ENCODE measurements at regions not wholly inside any gene's neighbourhood (a gene's known extent, or its start where the extent isn't known, plus 50 kb on each side); places are given as distances from the start of the nearest gene placed in this dataset.
"Not testable (repeated sequence)": the region's sequence is repeated elsewhere in the genome, so short reads cannot be mapped to it uniquely, and the experiment has no call there.

GRCh38 chr12:100046202-100046601 lies 61.5 kb upstream of the ANKS1B start:
- H2BK20ac ChIP-seq (ENCODE audit: low read length); H3K4me3 ChIP-seq (ENCODE audit: extremely low read depth in 1 of 4, insufficient read depth in 2 of 4, low read depth in 3 of 4, low read length in 4 of 4); POLR2A ChIA-PET (ENCODE audit: partially characterized antibody); H3K4ac ChIP-seq (replicated peaks; ENCODE audit: insufficient read length, low read depth, low read length); H3K9ac ChIP-seq (replicated peaks in 1 of 4; ENCODE audit: extremely low read depth in 1 of 4, low read depth in 3 of 4, low read length in 3 of 4); FAIRE-seq; H2BK120ac ChIP-seq (replicated peaks; ENCODE audit: low read depth, low read length); H3K79me1 ChIP-seq (ENCODE audit: low read depth, low read length); H4K5ac ChIP-seq (ENCODE audit: insufficient read length, low read depth, low read length); H3K18ac ChIP-seq (ENCODE audit: extremely low read depth, low read length); CTCF ChIA-PET (ENCODE audit: partially characterized antibody); H3K79me2 ChIP-seq (ENCODE audit: control insufficient read depth in 1 of 2, insufficient read depth in 2 of 2, low read length in 2 of 2); H3K23ac ChIP-seq (ENCODE audit: insufficient read length); H3K27me3 ChIP-seq (replicated peaks in 1 of 4; ENCODE audit: control insufficient read depth in 3 of 4, extremely low read depth in 1 of 4, insufficient read depth in 3 of 4, low read length in 3 of 4); H2BK12ac ChIP-seq (ENCODE audit: low read depth, low read length); H2AK5ac ChIP-seq (ENCODE audit: low read depth, low read length); H2BK5ac ChIP-seq (ENCODE audit: low read depth, low read length); H4K20me1 ChIP-seq (replicated peaks in 1 of 2; ENCODE audit: control insufficient read depth in 1 of 2, insufficient read depth in 2 of 2, low read length in 2 of 2); H3K9me3 ChIP-seq (ENCODE audit: insufficient read depth in 2 of 2, low read depth in 1 of 2, low read length in 1 of 2); H2BK15ac ChIP-seq (ENCODE audit: low read length); H3K14ac ChIP-seq (ENCODE audit: insufficient read length); H3K4me2 ChIP-seq (ENCODE audit: insufficient read depth in 1 of 2, low read depth in 2 of 2, low read length in 2 of 2); H3K27ac ChIP-seq (ENCODE audit: low read depth, low read length); H4K91ac ChIP-seq (replicated peaks; ENCODE audit: insufficient read length, low read length); H3K23me2 ChIP-seq (ENCODE audit: low read depth, low read length); H3K56ac ChIP-seq (replicated peaks; ENCODE audit: insufficient read length, low read depth, low read length); H3K4me1 ChIP-seq (replicated peaks in 1 of 4; ENCODE audit: control insufficient read depth in 3 of 4, insufficient read depth in 4 of 4, low read length in 3 of 4); H4K8ac ChIP-seq (ENCODE audit: extremely low read depth, insufficient read depth, low read length); H2AFZ ChIP-seq (ENCODE audit: low read length); DNase-seq (ENCODE audit: low read depth in 1 of 2, low spot score in 2 of 2): not testable (repeated sequence)
- WGBS, 2 experiments (ENCODE audit: extremely low coverage in 1 of 2, insufficient coverage in 1 of 2, insufficient read length in 1 of 2, insufficient replicate concordance in 2 of 2, low coverage in 1 of 2, low lambda C conversion rate in 2 of 2, missing lambda C conversion rate in 1 of 2) = 70% methylated on average over 3 of the region's 3 CpGs; no CpG with 5 or more reads in 1 of the 2 experiments
- peaks cover 0 to 46% (median 4%) of the 10 kb centered on the region in 4 experiments; a peak in 2 of 8 replicates for H3K36me3 ChIP-seq (ENCODE audit: control insufficient read depth in 2 of 4, insufficient read depth in 4 of 4, low read length in 3 of 4)
